A673 (cell line): ENCODE measurements at regions not wholly inside any gene's neighbourhood (a gene's known extent, or its start where the extent isn't known, plus 50 kb on each side); places are given as distances from the start of the nearest gene placed in this dataset.

Source experiments
- EZH2 ChIP-seq: fragments of 200-600 bp; sonication (generic); IDR thresholded peaks from 2 replicates; pipeline ENCODE4 v1.6.1; 2017; ENCODE audit warnings: borderline replicate concordance, low read depth, mild to moderate bottlenecking, mixed read lengths, antibody characterized with exemption, low read length; ENCODE audit not compliant: poor library complexity, severe bottlenecking
- TF ChIP-seq, protein P1 (sequence below): fragments of 300-800, 200-600 bp; sonication (generic); conservative IDR thresholded peaks from 2 replicates; pipeline ENCODE4 v1.5.1; 2017; ENCODE audit warnings: low read depth, mild to moderate bottlenecking, antibody characterized with exemption, low read length, moderate library complexity, mixed read lengths

DNA sequence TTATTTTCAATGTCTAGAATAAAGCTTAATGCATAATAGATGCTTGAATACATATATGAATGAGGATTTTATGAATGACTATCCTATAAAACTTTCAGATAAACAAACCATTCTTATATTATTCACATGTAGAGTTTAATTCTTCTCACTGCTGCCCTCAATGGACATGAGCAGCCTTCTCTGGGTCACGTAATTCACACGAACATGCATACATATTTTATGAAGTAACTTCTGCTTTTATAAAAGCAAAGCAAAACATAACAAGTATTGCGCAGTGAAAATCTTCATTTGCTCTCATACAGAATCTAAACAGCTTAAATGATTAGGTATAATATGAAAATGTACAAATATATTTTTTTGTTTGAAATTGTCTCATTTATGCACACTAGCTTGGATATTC is 116.7 kb downstream of the TMA16 start:
- TF ChIP-seq, protein P1, sequence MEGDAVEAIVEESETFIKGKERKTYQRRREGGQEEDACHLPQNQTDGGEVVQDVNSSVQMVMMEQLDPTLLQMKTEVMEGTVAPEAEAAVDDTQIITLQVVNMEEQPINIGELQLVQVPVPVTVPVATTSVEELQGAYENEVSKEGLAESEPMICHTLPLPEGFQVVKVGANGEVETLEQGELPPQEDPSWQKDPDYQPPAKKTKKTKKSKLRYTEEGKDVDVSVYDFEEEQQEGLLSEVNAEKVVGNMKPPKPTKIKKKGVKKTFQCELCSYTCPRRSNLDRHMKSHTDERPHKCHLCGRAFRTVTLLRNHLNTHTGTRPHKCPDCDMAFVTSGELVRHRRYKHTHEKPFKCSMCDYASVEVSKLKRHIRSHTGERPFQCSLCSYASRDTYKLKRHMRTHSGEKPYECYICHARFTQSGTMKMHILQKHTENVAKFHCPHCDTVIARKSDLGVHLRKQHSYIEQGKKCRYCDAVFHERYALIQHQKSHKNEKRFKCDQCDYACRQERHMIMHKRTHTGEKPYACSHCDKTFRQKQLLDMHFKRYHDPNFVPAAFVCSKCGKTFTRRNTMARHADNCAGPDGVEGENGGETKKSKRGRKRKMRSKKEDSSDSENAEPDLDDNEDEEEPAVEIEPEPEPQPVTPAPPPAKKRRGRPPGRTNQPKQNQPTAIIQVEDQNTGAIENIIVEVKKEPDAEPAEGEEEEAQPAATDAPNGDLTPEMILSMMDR = no peak
- no peak for TF ChIP-seq EZH2
